GM21737 (cell line): ENCODE measurements at regions not wholly inside any gene's neighbourhood (a gene's known extent, or its start where the extent isn't known, plus 50 kb on each side); places are given as distances from the start of the nearest gene placed in this dataset.

Experiments used
- ATAC-seq: cut with Tn5 transposase; IDR thresholded peaks from one replicate; pipeline ENCODE4 v1.9.1; 2021; ENCODE audit warnings: mild to moderate bottlenecking, moderate library complexity; ENCODE audit not compliant: unreplicated experiment

- no peak for ATAC-seq
Observed at GRCh38 chr15:92304223-92304975, 89.3 kb upstream of the ST8SIA2 start.

DNA sequence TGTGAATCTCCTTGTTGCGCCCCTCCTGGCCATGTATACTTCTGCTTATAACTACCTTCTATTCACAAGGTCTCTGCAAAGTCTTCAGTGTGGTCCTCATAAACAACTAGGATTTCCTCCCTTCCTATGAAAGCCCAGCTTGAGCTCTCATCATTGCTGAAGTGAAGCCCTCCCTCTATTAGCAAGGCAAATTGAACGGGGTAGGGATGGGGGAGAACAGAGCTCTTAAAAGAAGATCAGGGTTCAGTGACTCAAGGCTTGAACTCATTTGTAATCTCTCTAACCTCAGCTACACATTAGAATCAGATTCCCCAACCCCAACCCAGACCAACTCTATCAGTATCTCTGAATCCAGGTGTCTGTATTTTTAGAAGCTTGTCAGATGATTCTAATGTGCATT lies 88.3 kb upstream of the ST8SIA2 start:
- ATAC-seq = no peak

- no peak for ATAC-seq
Observed at GRCh38 chr15:92306663-92307062, 87.0 kb upstream of the ST8SIA2 start.

DNA sequence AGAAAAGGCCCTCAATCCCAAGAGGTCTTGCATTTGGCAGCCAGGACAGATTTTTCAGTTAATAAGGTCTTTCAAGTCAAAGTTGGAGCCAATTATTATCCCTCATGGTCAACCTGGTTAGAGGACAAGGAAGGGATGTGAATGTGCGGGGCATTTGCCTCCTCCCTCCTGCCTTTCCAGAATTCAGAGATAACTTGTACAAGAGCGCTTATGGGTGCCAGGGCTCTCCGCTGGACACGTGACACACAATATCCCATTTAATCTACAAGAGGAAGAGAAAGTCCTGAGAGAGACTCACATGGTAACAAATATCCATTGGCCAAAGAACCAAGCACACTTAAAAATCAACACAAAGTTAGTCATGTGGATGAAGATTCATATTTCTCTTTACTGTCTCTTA lies 78.5 kb upstream of the ST8SIA2 start:
- no peak for ATAC-seq

- no peak for ATAC-seq
Observed at GRCh38 chr15:92315595-92316211, 78.0 kb upstream of the ST8SIA2 start.

DNA sequence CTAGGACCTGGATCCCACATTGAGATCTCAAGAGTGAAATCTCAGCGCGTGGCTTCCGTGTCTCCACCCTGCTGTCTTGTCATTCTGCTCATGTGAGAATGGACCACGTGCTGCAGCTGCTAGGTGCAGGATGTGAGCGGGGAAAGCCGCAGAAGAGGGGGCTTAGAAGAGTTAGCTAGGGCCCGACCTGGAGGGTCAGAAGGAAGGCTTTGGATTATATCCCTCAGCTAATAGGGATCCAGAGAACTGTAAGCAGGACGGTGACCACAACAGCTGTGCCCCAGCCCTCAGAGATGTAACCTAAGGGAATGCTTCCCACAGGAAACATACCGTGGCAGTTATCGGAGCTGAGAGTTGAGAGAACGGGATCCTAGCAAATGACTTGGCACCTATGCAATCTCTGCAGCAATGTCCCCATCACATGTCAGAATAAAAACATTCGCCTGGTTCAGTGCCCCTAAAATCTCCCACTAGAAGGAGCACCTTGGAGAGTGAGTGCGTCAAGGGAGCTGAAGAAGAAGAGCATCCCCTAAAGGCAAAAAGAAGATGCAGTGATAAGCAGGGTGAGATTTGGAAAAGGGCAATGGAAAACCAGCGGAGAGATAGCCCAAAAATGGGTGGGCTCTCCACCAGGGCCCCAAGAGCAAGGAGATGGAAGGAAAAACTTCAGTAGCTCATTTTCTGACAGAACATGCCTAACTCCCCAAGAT lies 76.9 kb upstream of the ST8SIA2 start:
- no peak for ATAC-seq

DNA sequence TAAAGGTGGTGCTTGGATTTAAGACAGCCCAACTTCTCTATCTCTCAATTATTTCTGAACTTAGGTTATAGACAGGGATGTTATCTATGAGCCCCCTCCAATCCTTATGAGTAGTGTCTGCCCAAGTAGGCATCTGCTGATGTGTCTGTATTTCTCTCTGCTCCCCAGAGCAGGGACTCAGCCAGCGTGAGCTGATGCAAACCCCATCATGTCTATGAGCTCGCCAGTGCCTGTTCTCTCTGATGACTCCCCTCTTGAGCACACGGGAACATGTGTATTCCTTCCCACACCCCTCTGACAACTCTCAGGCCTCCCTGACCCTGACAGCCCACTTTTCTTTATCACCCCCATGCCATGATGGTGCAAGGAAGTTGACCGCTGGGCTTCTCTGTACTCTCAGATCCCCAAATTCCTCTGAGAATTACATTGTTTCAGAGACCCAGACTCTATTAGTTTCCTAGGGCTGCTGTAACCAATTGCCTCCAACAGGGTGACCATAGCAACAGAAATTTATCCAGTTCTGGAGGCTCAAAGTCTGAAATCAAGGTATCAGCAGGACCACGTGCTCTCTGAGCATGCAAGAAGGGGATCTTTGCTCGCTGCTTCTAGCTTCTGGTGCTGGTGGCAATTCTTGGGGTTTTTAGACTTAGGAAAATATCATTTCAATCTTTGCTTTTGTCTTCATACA lies 73.5 kb upstream of the ST8SIA2 start:
- ATAC-seq = no peak

- ATAC-seq = no peak
Observed at GRCh38 chr15:92322566-92323355, 70.9 kb upstream of the ST8SIA2 start.

DNA sequence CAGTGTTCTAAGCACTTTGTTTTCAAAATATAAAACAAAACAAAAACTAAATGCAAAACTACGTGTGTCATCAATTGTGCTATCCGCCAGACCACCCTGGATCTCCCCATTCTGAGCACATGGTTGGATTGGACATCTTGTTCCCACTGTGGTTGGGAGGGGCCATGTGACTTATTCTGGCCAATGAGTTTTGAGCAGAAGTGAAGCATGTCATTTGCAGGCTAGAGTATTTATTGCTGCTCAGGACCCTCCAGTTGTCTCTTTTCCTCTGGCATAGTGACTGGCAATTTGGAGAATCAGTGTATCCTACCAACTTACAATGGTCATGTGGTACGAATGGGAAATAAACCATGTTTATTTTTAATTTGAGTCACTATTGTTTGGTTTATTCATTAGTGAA lies 70.2 kb upstream of the ST8SIA2 start:
- no peak for ATAC-seq

DNA sequence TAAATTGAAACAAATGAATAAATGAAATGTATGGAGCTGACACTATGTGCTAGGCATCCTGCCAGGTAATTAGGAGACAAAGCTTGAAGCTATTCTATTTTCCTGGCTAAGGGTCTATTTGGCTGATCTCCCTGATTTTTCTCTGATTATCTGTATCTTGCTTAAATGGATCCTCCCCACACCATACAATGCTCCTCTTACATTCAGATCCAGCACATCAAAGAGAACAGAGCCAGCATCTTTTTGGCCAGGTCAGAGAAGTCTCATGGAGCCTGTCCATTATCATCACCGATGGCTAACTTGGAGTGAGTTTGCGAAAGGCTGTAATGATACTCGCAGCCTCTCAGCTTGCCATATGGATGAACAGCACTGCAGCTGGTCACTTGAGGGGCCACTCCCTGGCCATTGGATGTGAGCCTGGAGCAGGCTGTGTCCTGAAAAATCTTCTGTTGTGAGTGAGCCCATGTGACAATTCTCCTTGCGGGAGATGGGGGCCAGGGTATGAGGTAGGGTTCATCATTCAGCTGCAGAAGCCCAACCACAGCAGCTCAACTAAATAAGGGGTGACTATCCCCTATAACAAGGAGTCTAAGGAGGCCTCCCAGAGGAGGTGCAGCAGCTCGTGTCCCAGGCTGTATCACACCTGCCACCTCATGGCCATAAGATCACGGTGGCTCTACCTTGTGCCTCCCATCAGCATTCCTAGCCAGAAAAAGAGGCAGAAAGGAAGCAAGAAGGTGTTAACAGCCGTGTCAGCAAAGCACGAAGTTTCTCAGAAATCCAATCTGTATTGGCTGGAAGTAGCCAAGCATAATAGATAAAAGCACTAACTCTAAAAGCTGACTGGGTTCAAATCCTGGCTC lies 69.3 kb upstream of the ST8SIA2 start:
- no peak for ATAC-seq

DNA sequence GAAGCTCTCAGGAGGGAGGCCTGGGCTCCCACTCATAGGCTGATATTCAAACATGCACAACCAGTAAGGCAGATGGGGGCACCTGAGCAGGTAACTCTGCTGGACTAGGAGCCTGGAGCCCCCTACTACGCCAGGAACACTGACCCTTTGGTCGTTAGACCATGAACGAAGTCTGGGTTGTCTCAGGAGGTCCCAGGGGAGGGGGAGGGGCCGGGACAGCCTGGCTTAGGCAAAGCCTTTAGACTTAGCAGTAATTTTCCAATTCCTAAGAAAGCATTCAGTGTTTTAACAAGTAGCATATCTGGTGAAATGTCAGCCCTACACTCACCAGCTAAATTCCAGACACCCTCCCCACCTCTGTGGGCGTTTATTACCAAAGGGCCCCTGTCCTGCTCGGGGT lies 67.4 kb upstream of the ST8SIA2 start:
- ATAC-seq = no peak

DNA sequence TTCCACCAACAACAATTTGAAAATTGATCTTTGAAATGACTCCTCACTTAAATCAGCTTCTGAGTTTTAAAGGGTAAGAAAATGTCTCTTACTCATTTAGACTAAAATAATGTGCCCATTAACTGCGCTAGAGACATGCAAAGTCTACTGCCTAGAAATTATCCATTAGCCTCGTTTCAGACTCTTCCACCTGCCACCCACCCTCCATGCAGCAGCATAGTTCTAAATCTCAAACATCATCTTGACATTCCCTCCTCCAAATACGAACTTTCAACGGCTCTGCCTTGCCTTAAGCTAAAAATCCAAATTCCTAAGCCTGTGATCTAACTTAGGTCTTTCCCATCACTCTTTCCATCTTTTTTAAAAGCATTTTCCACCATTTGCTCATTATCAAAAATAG lies 66.6 kb upstream of the ST8SIA2 start:
- ATAC-seq = no peak

DNA sequence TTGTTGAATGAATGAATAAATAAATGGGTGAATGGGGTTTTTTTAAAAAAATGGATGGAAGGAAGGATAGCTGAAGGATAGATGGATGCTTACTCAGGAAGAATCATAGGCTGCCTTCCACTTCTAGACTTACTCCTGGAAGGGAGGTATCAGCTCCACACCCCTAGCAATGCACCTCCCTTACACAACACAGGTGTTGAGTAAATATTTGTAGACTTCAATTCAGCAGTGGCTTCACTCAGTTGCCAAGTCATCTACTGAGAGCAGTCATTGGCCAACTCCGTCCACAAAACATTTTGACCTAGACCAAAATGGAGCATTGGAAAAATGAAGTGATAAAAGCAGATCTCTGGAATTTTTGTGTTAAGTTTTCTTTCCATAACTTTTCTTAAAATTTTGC lies 65.5 kb upstream of the ST8SIA2 start:
- no peak for ATAC-seq

- no peak for ATAC-seq
Observed at GRCh38 chr15:92332125-92332899, 61.4 kb upstream of the ST8SIA2 start.

DNA sequence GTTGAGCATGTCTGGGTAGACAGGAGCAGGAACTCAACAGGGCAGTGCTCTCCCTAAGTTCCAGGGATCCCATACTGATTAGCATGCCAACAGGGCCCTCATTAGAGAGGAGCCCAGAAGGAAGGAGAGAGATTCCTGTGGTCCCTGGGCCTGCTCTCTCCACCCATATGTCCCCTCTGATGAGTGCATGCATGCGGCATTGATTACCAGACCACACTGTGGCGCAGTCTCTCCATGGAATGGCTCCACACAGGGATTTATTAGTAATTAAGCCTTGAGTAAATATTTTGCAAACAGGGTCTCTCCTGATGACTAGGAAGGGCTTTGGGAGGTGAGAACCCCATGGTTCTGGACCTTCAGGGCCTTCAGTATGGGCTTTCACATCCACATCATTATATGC lies 60.0 kb upstream of the ST8SIA2 start:
- ATAC-seq = no peak

DNA sequence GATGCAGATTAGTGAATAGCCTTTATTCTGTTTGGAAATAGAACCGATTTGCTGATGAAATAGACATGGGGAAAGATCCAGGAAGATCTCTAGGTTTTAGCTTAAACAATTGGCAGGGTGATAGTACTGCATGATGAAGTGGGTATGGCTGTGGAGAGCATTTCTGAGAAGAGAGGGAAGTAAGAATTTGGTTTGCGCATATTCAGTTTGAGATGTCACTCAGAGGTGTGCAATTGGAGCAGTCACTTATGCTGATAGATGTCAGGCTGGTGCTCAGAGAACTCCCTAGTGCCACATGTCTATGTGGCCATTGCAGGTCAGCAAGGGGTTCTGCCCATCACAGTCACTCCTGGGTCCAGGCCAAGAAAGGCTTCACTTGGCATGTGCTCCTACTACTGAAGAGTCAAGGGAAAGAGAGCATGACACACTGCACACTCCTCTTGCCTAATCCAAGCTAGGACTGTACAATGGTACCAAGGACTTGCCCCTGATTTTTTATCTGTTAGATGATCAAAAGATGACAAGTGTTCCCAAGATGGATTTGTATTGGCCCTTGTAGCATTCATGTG lies 57.2 kb upstream of the ST8SIA2 start:
- no peak for ATAC-seq

DNA sequence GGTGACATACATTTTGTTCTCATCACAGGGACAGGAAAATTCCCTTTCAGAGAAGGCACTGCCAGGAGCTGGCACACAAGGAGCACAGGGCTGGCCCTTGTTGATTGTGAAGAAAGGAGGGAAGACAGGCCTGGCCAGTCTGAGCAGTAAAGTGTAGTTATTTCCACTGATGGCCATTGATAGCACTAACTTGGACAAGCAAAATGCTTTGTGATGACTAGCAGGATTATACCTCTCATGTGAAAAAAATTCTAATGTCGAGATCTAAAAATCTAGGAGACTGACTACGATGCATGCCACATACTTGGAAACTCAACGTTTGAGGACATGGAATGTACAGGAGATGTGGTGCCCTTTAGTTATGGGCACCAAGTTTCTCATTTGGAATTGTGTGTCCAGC lies 54.3 kb upstream of the ST8SIA2 start:
- no peak for ATAC-seq
